OCI-LY1 (cell line): ENCODE measurements at regions not wholly inside any gene's neighbourhood (a gene's known extent, or its start where the extent isn't known, plus 50 kb on each side); places are given as distances from the start of the nearest gene placed in this dataset.

Experiments used
- H2AFZ ChIP-seq: fragments of 200-600 bp; sonication (generic), shearing (Covaris generic); 2 replicates; pipeline ENCODE4 v1.6.0; 2014; ENCODE audit warnings: antibody characterized with exemption, mild to moderate bottlenecking, low read length
- H3F3A ChIP-seq: fragments of 200-600 bp; sonication (generic), shearing (Covaris generic); 2 replicates; pipeline ENCODE4 v1.6.0; 2014; ENCODE audit warnings: mild to moderate bottlenecking, antibody characterized with exemption, low read length, moderate library complexity; ENCODE audit not compliant: insufficient read depth
- H3K27ac ChIP-seq: fragments of 200-600 bp; sonication (generic); 2 replicates; pipeline ENCODE4 v1.5.1; 2014; ENCODE audit warnings: low read length, mixed run types, mild to moderate bottlenecking, low read depth; ENCODE audit not compliant: poor library complexity, severe bottlenecking
- H3K27me3 ChIP-seq: fragments of 200-600 bp; sonication (generic); 2 replicates; pipeline ENCODE4 v1.6.0; 2014; ENCODE audit warnings: antibody characterized with exemption, mild to moderate bottlenecking, low read length, moderate library complexity; ENCODE audit not compliant: insufficient read depth
- H3K36me3 ChIP-seq: fragments of 200-600 bp; sonication (generic); 2 replicates; pipeline ENCODE4 v1.6.1; 2014; ENCODE audit warnings: mild to moderate bottlenecking, antibody characterized with exemption, low read length, moderate library complexity, mixed read lengths; ENCODE audit not compliant: insufficient read depth
- H3K4me1 ChIP-seq: fragments of 200-600 bp; sonication (generic); 2 replicates; pipeline ENCODE4 v1.5.1; 2014; ENCODE audit warnings: mild to moderate bottlenecking, low read length, moderate library complexity; ENCODE audit not compliant: insufficient read depth, severe bottlenecking
- H3K4me2 ChIP-seq: fragments of 200-600 bp; sonication (generic), shearing (Covaris generic); 2 replicates; pipeline ENCODE4 v1.6.1; 2014; ENCODE audit warnings: low read length
- H3K4me3 ChIP-seq: fragments of 200-600 bp; sonication (generic); 2 replicates; pipeline ENCODE4 v1.5.1; 2014; ENCODE audit warnings: low read length, low read depth, mild to moderate bottlenecking, mixed read lengths; ENCODE audit not compliant: poor library complexity, severe bottlenecking
- H3K79me2 ChIP-seq: fragments of 200-600 bp; shearing (Covaris generic); 2 replicates; pipeline ENCODE4 v1.6.1; 2016; ENCODE audit warnings: mixed run types, low read length, mixed read lengths; ENCODE audit not compliant: insufficient read depth
- H3K9ac ChIP-seq: fragments of 200-600 bp; sonication (generic), shearing (Covaris generic); 2 replicates; pipeline ENCODE4 v1.6.1; 2014; ENCODE audit warnings: mild to moderate bottlenecking, low read length, mixed read lengths
- H3K9me2 ChIP-seq: fragments of 200-600 bp; sonication (generic), shearing (Covaris generic); 2 replicates; pipeline ENCODE4 v1.6.1; 2014; ENCODE audit warnings: low read depth, mild to moderate bottlenecking, low read length, mixed read lengths
- H3K9me3 ChIP-seq: fragments of 200-600 bp; shearing (Covaris generic); 2 replicates; pipeline ENCODE4 v1.6.1; 2014; ENCODE audit warnings: low read length, mixed read lengths
- H4K20me1 ChIP-seq: fragments of 200-600 bp; sonication (generic), shearing (Covaris generic); 2 replicates; pipeline ENCODE4 v1.6.0; 2016; ENCODE audit warnings: mild to moderate bottlenecking, low read length; ENCODE audit not compliant: insufficient read depth
- EZH2 ChIP-seq: fragments of 200-600 bp; sonication (generic), shearing (Covaris generic); IDR thresholded peaks from 2 replicates; pipeline ENCODE4 v1.8.0; 2017; ENCODE audit warnings: borderline replicate concordance, mixed run types, mild to moderate bottlenecking, antibody characterized with exemption, low read length, moderate library complexity, mixed read lengths
- TF ChIP-seq, protein P1 (sequence below): fragments of 200-600 bp; sonication (generic), shearing (Covaris generic); IDR thresholded peaks from 2 replicates; pipeline ENCODE4 v1.5.1; 2017; ENCODE audit warnings: mild to moderate bottlenecking, antibody characterized with exemption, low read length, moderate library complexity, mixed read lengths

DNA sequence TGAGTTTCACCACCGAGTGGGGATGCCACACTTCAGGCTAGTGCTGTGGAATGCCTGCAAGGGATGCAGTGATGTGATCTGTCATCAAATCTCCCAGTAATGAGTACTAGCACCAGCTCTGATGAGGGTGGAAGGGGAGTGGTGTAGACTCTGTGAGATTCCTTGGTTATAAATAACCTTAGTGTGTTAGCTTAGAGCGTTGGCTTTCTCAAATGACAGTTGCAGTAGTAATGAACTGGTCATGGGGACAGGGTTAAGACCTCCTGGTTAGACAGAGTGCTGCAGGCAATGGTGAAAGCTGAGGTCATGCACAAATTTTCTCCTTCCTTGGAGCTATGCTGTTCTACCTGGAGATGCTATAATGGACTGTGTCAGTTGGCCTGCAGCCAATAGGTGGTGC lies 1063.4 kb upstream of the CRIM1 start:
- TF ChIP-seq, protein P1, sequence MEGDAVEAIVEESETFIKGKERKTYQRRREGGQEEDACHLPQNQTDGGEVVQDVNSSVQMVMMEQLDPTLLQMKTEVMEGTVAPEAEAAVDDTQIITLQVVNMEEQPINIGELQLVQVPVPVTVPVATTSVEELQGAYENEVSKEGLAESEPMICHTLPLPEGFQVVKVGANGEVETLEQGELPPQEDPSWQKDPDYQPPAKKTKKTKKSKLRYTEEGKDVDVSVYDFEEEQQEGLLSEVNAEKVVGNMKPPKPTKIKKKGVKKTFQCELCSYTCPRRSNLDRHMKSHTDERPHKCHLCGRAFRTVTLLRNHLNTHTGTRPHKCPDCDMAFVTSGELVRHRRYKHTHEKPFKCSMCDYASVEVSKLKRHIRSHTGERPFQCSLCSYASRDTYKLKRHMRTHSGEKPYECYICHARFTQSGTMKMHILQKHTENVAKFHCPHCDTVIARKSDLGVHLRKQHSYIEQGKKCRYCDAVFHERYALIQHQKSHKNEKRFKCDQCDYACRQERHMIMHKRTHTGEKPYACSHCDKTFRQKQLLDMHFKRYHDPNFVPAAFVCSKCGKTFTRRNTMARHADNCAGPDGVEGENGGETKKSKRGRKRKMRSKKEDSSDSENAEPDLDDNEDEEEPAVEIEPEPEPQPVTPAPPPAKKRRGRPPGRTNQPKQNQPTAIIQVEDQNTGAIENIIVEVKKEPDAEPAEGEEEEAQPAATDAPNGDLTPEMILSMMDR, result no peak
- TF ChIP-seq EZH2, result no peak
- Histone ChIP-seq H3K9me2 (no peaks in the 10 kb centered on the region), H3K4me3 (no peak overlapping the region), H3K4me1 (no peaks in the 10 kb centered on the region), H3K9ac (no peak overlapping the region), H3K4me2 (no peak overlapping the region), H2AFZ (no peak overlapping the region), H3K27ac (no peak overlapping the region), H4K20me1 (no peaks in the 10 kb centered on the region), H3F3A (no peaks in the 10 kb centered on the region), H3K36me3 (no peaks in the 10 kb centered on the region), H3K9me3 (no peaks in the 10 kb centered on the region), H3K27me3 (no peaks in the 10 kb centered on the region), H3K79me2 (no peaks in the 10 kb centered on the region)

DNA sequence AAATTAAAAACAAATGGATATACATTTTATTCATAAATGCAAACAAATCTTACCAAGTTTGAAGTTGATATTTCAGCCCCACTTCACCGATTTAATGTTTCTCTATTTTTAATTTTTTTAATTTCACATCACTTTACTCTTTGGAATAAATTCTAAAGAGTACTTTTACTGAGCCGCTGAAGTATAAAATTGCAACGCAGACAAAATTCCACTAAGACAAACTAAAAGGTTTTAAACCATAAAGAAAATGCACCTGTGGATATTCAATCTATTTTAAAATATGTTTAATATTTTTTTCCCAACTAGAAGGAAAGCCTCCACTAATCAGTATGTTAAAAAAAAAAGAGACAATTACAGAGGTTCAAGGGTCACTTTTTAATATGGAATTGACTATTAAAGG lies 1073.9 kb upstream of the CRIM1 start:
- Histone ChIP-seq H3K4me3 (no peak overlapping the region), H2AFZ (no peak overlapping the region), H3K9me2 (no peaks in the 10 kb centered on the region), H3K9ac (no peak overlapping the region), H3K79me2 (no peaks in the 10 kb centered on the region), H3K27me3 (no peaks in the 10 kb centered on the region), H4K20me1 (no peaks in the 10 kb centered on the region), H3K36me3 (no peaks in the 10 kb centered on the region), H3K4me1 (no peaks in the 10 kb centered on the region), H3K4me2 (no peak overlapping the region), H3K27ac (no peak overlapping the region), H3F3A (no peaks in the 10 kb centered on the region), H3K9me3 (no peaks in the 10 kb centered on the region)
- TF ChIP-seq, protein P1, result no peak

DNA sequence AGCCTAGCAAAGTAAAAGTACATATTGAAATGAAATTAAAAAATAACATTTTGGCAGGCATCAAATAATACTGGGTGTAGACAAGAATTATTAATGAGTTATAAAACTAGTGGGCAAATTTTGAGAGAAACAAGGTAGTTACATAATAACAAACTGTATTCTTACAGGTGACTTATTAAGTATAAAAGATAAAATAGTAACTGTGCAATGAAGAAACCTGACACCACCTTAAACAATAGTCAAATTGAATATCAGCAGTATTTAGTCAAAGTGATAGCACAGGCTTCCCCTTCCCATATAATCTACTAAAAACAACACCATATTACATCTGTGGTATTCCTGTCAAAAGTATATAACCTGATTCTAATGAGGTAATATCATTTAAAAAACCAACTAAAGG lies 1099.8 kb upstream of the CRIM1 start:
- H3K27ac ChIP-seq, result no peak overlapping the region
- H3K79me2 ChIP-seq, result no peaks in the 10 kb centered on the region
- no peaks in the 10 kb centered on the region for H3K9me2 ChIP-seq
- H3K9me3 ChIP-seq, result no peaks in the 10 kb centered on the region
- no peaks in the 10 kb centered on the region for H4K20me1 ChIP-seq
- H3K4me1 ChIP-seq, result no peaks in the 10 kb centered on the region
- H3K4me3 ChIP-seq, result no peak overlapping the region
- H2AFZ ChIP-seq, result no peak overlapping the region
- TF ChIP-seq, protein P1, result no peak
- TF ChIP-seq EZH2, result no peak
- no peak overlapping the region for H3K9ac ChIP-seq
- H3K27me3 ChIP-seq, result no peaks in the 10 kb centered on the region
- H3K36me3 ChIP-seq, result no peaks in the 10 kb centered on the region
- H3K4me2 ChIP-seq, result no peak overlapping the region
- H3F3A ChIP-seq, result no peaks in the 10 kb centered on the region
